Cardiac muscle cell (in vitro differentiated cells and primary cell): ENCODE measurements at regions not wholly inside any gene's neighbourhood (a gene's known extent, or its start where the extent isn't known, plus 50 kb on each side); places are given as distances from the start of the nearest gene placed in this dataset.
A peak's percentile ranks its signal among the peaks of the same experiment; 100 is the strongest.

ENCODE experiments used
- DNase-seq, 2 donors: peaks; one replicate each; pipeline versions ENCODE4 v3.0.0 to v3.0.0-alpha.2; 2010 to 2017; ENCODE audit warnings: low read depth in 1 of 2, low spot score in 1 of 2
- H3K27ac ChIP-seq: fragments of 200-600 bp; sonication (generic); 2 replicates; pipeline ENCODE4 v1.5.1; 2016
- H3K27me3 ChIP-seq: fragments of 200-600 bp; sonication (generic); 2 replicates; pipeline ENCODE4 v1.6.0; 2016; ENCODE audit warnings: control low read depth
- H3K36me3 ChIP-seq: fragments of 200-600 bp; sonication (generic); 2 replicates; pipeline ENCODE4 v1.5.1; 2016; ENCODE audit warnings: control low read depth
- H3K4me1 ChIP-seq: fragments of 200-600 bp; sonication (generic); 2 replicates; pipeline ENCODE4 v1.8.1; 2017; ENCODE audit warnings: low read depth, mild to moderate bottlenecking, mixed run types
- H3K4me3 ChIP-seq: fragments of 200-600 bp; sonication (generic); 2 replicates; pipeline ENCODE4 v1.5.1; 2016; ENCODE audit warnings: mild to moderate bottlenecking
- H3K9me3 ChIP-seq: fragments of 200-600 bp; sonication (generic); 2 replicates; pipeline ENCODE4 v1.5.1; 2017; ENCODE audit warnings: low read depth, mild to moderate bottlenecking, control low read depth
- CTCF ChIP-seq: IDR thresholded peaks from 2 replicates; pipeline ENCODE4 v1.5.1; 2012; ENCODE audit warnings: low read depth, mild to moderate bottlenecking, low read length

GRCh38 chr13:22265563-22265962 is 594.7 kb downstream of the FGF9 start:
- Histone ChIP-seq H3K4me3 (no peak overlapping the region), H3K36me3 (no peaks in the 10 kb centered on the region), H3K27ac (no peak overlapping the region), H3K9me3 (no peaks in the 10 kb centered on the region), H3K27me3 (no peaks in the 10 kb centered on the region), H3K4me1 (no peaks in the 10 kb centered on the region)
- no peak for DNase-seq
- TF ChIP-seq CTCF: no peak

GRCh38 chr13:22270881-22271280 is 600.0 kb downstream of the FGF9 start:
- no peaks in the 10 kb centered on the region for H3K9me3 ChIP-seq
- no peak overlapping the region for H3K4me3 ChIP-seq
- no peak for TF ChIP-seq CTCF
- no peaks in the 10 kb centered on the region for H3K27me3 ChIP-seq
- no peak overlapping the region for H3K27ac ChIP-seq
- DNase-seq: no peak
- H3K36me3 ChIP-seq: no peaks in the 10 kb centered on the region
- no peaks in the 10 kb centered on the region for H3K4me1 ChIP-seq

GRCh38 chr13:22271903-22272302 is 601.0 kb downstream of the FGF9 start:
- Histone ChIP-seq H3K27ac (no peak overlapping the region), H3K9me3 (no peaks in the 10 kb centered on the region), H3K4me1 (no peaks in the 10 kb centered on the region), H3K36me3 (no peaks in the 10 kb centered on the region), H3K27me3 (no peaks in the 10 kb centered on the region), H3K4me3 (no peak overlapping the region)
- DNase-seq: no peak
- no peak for TF ChIP-seq CTCF

GRCh38 chr13:22275393-22275792 is 604.5 kb downstream of the FGF9 start:
- H3K9me3 ChIP-seq: no peaks in the 10 kb centered on the region
- no peaks in the 10 kb centered on the region for H3K27me3 ChIP-seq
- no peak for DNase-seq

GRCh38 chr13:22276616-22277015 is 605.7 kb downstream of the FGF9 start:
- H3K27me3 ChIP-seq: no peaks in the 10 kb centered on the region
- TF ChIP-seq CTCF: no peak
- no peak overlapping the region for H3K4me3 ChIP-seq
- H3K4me1 ChIP-seq: no peaks in the 10 kb centered on the region
- no peak overlapping the region for H3K27ac ChIP-seq
- H3K36me3 ChIP-seq: no peaks in the 10 kb centered on the region
- DNase-seq: no peak
- no peaks in the 10 kb centered on the region for H3K9me3 ChIP-seq

More at GRCh38 chr13:22275393-22275792, 604.5 kb downstream of the FGF9 start:
- no peak overlapping the region for H3K4me3 ChIP-seq
- no peaks in the 10 kb centered on the region for H3K36me3 ChIP-seq
- H3K27ac ChIP-seq: no peak overlapping the region
- no peak for TF ChIP-seq CTCF
- H3K4me1 ChIP-seq: no peaks in the 10 kb centered on the region

- peak; percentile 10 to 57 for DNase-seq
- TF ChIP-seq CTCF: peak; percentile 5
- Histone ChIP-seq H3K27me3 (no peaks in the 10 kb centered on the region), H3K27ac (no peak overlapping the region), H3K4me1 (no peaks in the 10 kb centered on the region), H3K4me3 (no peak overlapping the region), H3K36me3 (no peaks in the 10 kb centered on the region), H3K9me3 (no peaks in the 10 kb centered on the region)
Measured at GRCh38 chr13:22278336-22278929, 607.6 kb downstream of the FGF9 start.
